KMS-11 (cell line): ENCODE measurements at regions not wholly inside any gene's neighbourhood (a gene's known extent, or its start where the extent isn't known, plus 50 kb on each side); places are given as distances from the start of the nearest gene placed in this dataset.

Source experiments
- H2AFZ ChIP-seq: fragments of 200-600 bp; sonication (generic); 2 replicates; pipeline ENCODE4 v1.6.1; 2016; ENCODE audit warnings: antibody characterized with exemption, mixed run types, low read depth
- H3K27ac ChIP-seq: fragments of 200-600 bp; sonication (generic); 2 replicates; pipeline ENCODE4 v1.6.1; 2016; ENCODE audit warnings: mild to moderate bottlenecking, mixed run types
- H3K27me3 ChIP-seq: fragments of 200-600 bp; sonication (generic); 2 replicates; pipeline ENCODE4 v1.6.1; 2017; ENCODE audit warnings: mild to moderate bottlenecking, low read depth, mixed run types, moderate library complexity; ENCODE audit not compliant: insufficient read depth
- H3K36me3 ChIP-seq: fragments of 200-600 bp; sonication (generic); 2 replicates; pipeline ENCODE4 v1.6.1; 2017; ENCODE audit warnings: mild to moderate bottlenecking, mixed run types; ENCODE audit not compliant: insufficient read depth
- H3K4me1 ChIP-seq: fragments of 200-600 bp; sonication (generic); 2 replicates; pipeline ENCODE4 v1.6.1; 2016; ENCODE audit warnings: mild to moderate bottlenecking, low read depth, mixed run types; ENCODE audit not compliant: poor library complexity, severe bottlenecking
- H3K4me2 ChIP-seq: fragments of 200-600 bp; sonication (generic); 2 replicates; pipeline ENCODE4 v1.7.0; 2016; ENCODE audit warnings: mild to moderate bottlenecking, mixed run types
- H3K4me3 ChIP-seq: fragments of 200-600 bp; sonication (generic); IDR thresholded peaks from 2 replicates; pipeline ENCODE4 v1.6.1; 2017; ENCODE audit warnings: low read depth, low read length, mixed read lengths; ENCODE audit not compliant: insufficient read depth
- H3K79me2 ChIP-seq: fragments of 200-600 bp; sonication (generic); 2 replicates; pipeline ENCODE4 v1.6.1; 2016; ENCODE audit warnings: low read depth, mixed run types; ENCODE audit not compliant: insufficient read depth
- H3K9ac ChIP-seq: fragments of 200-600 bp; sonication (generic); 2 replicates; pipeline ENCODE4 v1.6.1; 2016; ENCODE audit warnings: mild to moderate bottlenecking, mixed run types
- H4K20me1 ChIP-seq: fragments of 200-600 bp; sonication (generic); 2 replicates; pipeline ENCODE4 v1.6.1; 2016; ENCODE audit warnings: mild to moderate bottlenecking, mixed run types; ENCODE audit not compliant: insufficient read depth
- CTCF ChIP-seq: fragments of 200-600 bp; sonication (generic); conservative IDR thresholded peaks from 2 replicates; pipeline ENCODE4 v1.6.1; 2017; ENCODE audit warnings: low read depth, mild to moderate bottlenecking, antibody characterized with exemption, low read length, moderate library complexity, mixed read lengths

- TF ChIP-seq CTCF: no peak
- Histone ChIP-seq H3K36me3 (no peaks in the 10 kb centered on the region), H3K79me2 (no peaks in the 10 kb centered on the region), H3K27ac (no peak overlapping the region), H4K20me1 (no peaks in the 10 kb centered on the region), H3K4me2 (no peak overlapping the region), H3K4me1 (no peaks in the 10 kb centered on the region), H3K27me3 (no peaks in the 10 kb centered on the region), H2AFZ (no peak overlapping the region), H3K9ac (no peak overlapping the region), H3K4me3 (no peak overlapping the region)
These were observed 539.8 kb downstream of the EPHA7 start for GRCh38 chr6:92879526-92879925.

- Histone ChIP-seq H3K4me3 (no peak overlapping the region), H3K4me2 (no peak overlapping the region), H3K4me1 (no peaks in the 10 kb centered on the region), H2AFZ (no peak overlapping the region), H3K79me2 (no peaks in the 10 kb centered on the region), H3K9ac (no peak overlapping the region), H3K27ac (no peak overlapping the region), H3K27me3 (no peaks in the 10 kb centered on the region), H3K36me3 (no peaks in the 10 kb centered on the region), H4K20me1 (no peaks in the 10 kb centered on the region)
- no peak for TF ChIP-seq CTCF
These were observed 554.3 kb downstream of the EPHA7 start for GRCh38 chr6:92864966-92865555.

GRCh38 chr6:92849636-92850035 lies 569.7 kb downstream of the EPHA7 start:
- no peak overlapping the region for H3K4me3 ChIP-seq
- no peaks in the 10 kb centered on the region for H3K36me3 ChIP-seq
- no peaks in the 10 kb centered on the region for H3K79me2 ChIP-seq
- no peaks in the 10 kb centered on the region for H3K4me1 ChIP-seq
- H3K27me3 ChIP-seq: no peaks in the 10 kb centered on the region
- H3K4me2 ChIP-seq: no peak overlapping the region
- TF ChIP-seq CTCF: no peak
- H4K20me1 ChIP-seq: no peaks in the 10 kb centered on the region
- no peak overlapping the region for H3K9ac ChIP-seq
- no peak overlapping the region for H2AFZ ChIP-seq
- no peak overlapping the region for H3K27ac ChIP-seq

GRCh38 chr6:92848901-92849300 lies 570.5 kb downstream of the EPHA7 start:
- H3K9ac ChIP-seq: no peak overlapping the region
- H3K79me2 ChIP-seq: no peaks in the 10 kb centered on the region
- no peak overlapping the region for H3K4me2 ChIP-seq
- H3K27ac ChIP-seq: no peak overlapping the region
- H4K20me1 ChIP-seq: no peaks in the 10 kb centered on the region
- no peak overlapping the region for H3K4me3 ChIP-seq
- H2AFZ ChIP-seq: no peak overlapping the region
- no peaks in the 10 kb centered on the region for H3K4me1 ChIP-seq
- H3K36me3 ChIP-seq: no peaks in the 10 kb centered on the region
- no peaks in the 10 kb centered on the region for H3K27me3 ChIP-seq
- no peak for TF ChIP-seq CTCF

- H4K20me1 ChIP-seq: no peaks in the 10 kb centered on the region
- H3K36me3 ChIP-seq: no peaks in the 10 kb centered on the region
- H3K27ac ChIP-seq: no peak overlapping the region
- no peak overlapping the region for H3K4me3 ChIP-seq
- no peak for TF ChIP-seq CTCF
- no peaks in the 10 kb centered on the region for H3K4me1 ChIP-seq
- H3K4me2 ChIP-seq: no peak overlapping the region
- no peak overlapping the region for H3K9ac ChIP-seq
- no peaks in the 10 kb centered on the region for H3K79me2 ChIP-seq
- H3K27me3 ChIP-seq: no peaks in the 10 kb centered on the region
- H2AFZ ChIP-seq: no peak overlapping the region
These were observed 570.9 kb downstream of the EPHA7 start for GRCh38 chr6:92848459-92848858.
